KG1 (cell line): ENCODE measurements at regions not wholly inside any gene's neighbourhood (a gene's known extent, or its start where the extent isn't known, plus 50 kb on each side); places are given as distances from the start of the nearest gene placed in this dataset.
"Not testable (repeated sequence)": the region's sequence is repeated elsewhere in the genome, so short reads cannot be mapped to it uniquely, and the experiment has no call there.

Experiments
- DNase-seq: peaks from one replicate; lab custom pipeline; 2025; lab: John Stamatoyannopoulos, UW

GRCh38 chr6:103769431-103769830, 1090.3 kb downstream of the HACE1 start:
- no peak for DNase-seq

DNA sequence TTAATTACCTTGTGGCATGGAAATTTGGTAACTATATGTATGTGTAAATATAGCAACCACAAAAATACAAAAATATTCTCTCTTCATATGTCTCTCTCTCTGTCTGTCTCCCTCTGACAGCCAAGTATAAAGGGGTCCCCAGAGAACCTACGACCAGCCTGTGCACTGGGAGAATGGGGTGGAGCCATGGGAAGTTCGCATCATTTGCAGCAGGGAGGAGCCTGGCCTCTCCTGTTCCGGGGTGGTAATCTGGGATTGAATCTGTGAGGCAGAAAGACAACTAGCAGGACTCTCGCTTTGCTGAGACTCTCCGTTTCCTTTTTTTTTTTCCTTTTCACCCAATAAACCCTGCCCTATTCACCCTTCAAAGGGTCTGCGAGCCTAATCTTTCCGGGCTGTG, 1109.1 kb downstream of the HACE1 start:
- DNase-seq, result no peak

- no peak for DNase-seq
Observed at GRCh38 chr6:103734016-103734415, 1125.7 kb downstream of the HACE1 start.

DNA sequence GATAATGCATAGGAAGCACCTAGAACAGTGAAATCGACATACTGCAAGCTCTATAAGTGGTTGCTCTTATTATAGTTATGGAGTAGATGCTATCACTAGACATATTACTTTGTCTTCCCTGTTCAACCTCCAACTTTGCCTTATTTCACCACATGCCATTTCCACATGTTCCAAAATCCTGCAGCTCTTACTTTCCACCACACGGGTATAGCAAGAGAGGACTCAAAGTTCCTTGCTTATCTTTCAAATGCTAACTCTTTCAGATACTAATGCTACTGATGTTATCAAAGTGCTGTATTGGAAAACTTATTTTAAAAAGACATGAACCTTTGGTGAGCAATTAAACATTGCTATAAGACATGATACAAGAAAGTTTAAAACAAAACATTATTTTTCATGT, 1130.1 kb downstream of the HACE1 start:
- DNase-seq, result no peak

GRCh38 chr6:103723438-103724322, 1136.0 kb downstream of the HACE1 start:
- no peak for DNase-seq

DNA sequence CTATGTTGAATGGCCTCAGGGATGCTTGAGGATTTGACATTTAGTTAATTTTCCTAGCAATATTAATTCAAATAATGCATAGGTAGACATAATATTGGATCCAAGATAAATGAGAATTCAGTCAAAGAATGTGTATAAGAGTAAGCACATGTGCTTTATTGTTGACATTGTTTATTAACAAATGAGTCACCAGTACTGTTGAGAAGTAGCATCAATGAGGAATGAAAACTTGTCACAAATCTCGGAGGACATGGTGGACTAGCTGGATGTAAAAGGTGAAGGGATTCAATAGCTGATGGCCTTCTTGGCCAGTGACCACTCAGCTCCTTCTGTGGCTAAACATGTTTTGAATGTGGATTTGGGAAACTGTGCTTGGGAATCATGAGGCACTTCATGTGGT, 1137.0 kb downstream of the HACE1 start:
- no peak for DNase-seq

- no peak for DNase-seq
Observed at GRCh38 chr6:103721923-103722322, 1137.8 kb downstream of the HACE1 start.

GRCh38 chr6:103720393-103720792, 1139.3 kb downstream of the HACE1 start:
- DNase-seq, result no peak

- DNase-seq, result no peak
Observed at GRCh38 chr6:103719545-103719944, 1140.2 kb downstream of the HACE1 start.

GRCh38 chr6:103715269-103715668, 1144.5 kb downstream of the HACE1 start:
- DNase-seq, result no peak

- DNase-seq, result not testable (repeated sequence)
Observed at GRCh38 chr6:103709236-103709635, 1150.5 kb downstream of the HACE1 start.

DNA sequence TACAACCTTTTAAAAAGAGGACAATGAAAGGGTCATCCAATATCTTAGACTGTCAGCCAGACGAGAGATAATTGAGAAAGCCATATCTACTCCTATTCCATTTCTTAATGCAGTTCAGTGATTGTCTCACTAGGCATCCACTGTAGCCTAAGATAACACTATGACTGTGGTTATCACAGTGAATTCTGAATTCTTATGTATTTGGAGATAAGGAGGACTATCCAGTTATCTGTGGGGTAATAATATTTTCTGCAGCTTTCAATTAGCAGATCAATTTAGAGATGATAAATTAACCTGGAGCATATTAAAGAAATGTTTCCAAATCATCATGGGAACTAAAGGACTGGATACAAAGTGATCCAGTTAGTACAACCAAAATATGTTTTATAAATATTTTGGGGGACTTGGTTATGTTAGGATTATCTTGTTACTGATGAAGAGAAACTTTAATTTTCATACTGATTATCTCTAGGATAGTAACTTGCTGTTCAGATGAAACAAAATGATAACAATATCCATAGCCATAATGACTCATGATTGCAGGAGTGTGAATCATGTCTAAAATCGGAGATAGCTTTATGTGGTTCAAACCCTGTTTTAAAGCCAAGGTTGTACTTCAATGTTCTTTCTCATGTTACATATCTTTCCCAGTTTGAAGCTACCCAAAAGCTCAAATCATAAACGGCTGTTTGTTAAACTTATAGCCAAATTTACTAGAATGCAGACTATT, 1152.0 kb downstream of the HACE1 start:
- DNase-seq, result no peak

DNA sequence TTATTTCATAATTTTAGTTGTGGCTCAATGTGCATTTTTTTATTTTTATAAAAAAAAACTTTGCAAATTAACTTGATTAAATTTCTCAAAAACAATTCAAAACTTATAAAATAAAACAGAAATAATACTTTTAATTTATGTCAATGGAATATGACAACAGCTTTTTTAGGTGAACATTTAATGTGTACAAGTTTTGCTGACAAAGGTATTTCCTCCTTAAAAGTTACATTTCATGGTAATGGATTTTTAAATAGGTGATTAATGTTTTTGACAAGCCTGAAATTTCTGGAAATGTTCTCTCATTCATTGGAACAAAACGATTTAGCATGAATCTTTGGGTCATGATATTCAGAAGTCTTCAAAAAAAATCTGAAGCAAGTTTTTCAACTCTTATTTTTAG, 1160.0 kb downstream of the HACE1 start:
- DNase-seq, result no peak

GRCh38 chr6:103687430-103687829, 1172.3 kb downstream of the HACE1 start:
- no peak for DNase-seq

DNA sequence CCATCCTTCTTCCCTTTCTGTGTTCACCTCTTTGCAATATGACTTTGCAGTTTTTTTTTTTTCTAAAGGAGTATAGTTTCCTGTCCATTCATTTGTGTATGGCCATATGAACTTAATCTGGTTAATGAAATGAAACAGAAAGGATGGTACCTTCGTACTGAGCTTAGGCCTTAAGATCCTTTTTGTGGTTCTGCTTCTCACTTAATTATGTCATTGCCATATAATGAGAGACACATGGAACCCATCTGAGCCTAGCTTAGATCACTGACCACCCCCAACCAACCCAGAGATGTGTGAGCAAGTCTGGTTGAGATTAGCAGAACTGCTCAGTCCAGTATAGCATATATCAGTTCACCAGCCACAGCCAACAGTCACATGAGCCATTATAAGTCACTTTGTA, 1179.6 kb downstream of the HACE1 start:
- no peak for DNase-seq

DNA sequence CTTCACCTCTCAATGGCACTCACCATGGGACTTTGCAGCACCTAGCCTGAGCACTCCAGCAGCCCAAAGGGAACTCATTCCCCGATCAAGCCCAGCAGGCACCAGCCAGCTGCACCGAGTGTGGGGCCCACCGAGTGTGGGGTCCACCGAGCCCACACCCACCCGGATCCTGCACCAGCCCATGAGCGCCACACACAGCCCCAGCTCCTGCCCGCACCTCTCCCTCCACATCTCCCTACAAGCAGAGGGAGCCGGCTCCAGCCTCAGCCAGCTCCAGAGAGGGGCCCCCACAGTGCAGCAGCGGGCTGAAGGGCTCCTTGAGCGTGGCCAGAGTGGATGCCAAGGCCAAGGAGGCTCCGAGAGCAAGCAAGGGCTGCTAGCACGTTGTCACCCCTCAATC, 1182.4 kb downstream of the HACE1 start:
- no peak for DNase-seq

- DNase-seq, result no peak
Observed at GRCh38 chr6:103675807-103676406, 1183.8 kb downstream of the HACE1 start.

GRCh38 chr6:103674790-103675189, 1184.9 kb downstream of the HACE1 start:
- no peak for DNase-seq

- no peak for DNase-seq
Observed at GRCh38 chr6:103672169-103672568, 1187.5 kb downstream of the HACE1 start.

GRCh38 chr6:103629613-103630012, 1230.1 kb downstream of the HACE1 start:
- no peak for DNase-seq

DNA sequence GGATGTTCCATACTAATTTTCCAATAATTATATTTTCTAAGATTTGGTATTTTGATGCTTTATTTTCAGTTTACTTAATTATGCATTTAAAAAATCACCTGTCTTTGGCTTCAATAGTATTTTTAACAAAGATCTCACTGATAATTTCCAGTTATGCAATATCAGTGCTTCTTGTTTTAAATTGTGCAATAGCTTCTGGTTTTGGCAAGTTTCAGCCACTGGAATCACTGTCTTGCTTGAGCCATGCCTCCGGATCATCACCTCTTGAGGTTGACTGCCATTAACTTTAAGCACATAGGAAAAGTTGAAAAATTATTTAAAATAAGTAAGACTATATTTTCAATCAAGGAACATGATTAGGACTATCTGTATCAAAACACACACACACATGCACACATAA, 1242.1 kb downstream of the HACE1 start:
- DNase-seq, result no peak

- DNase-seq, result no peak
Observed at GRCh38 chr6:103587722-103588121, 1272.0 kb downstream of the HACE1 start.

- DNase-seq, result no peak
Observed at GRCh38 chr6:103578115-103578514, 1281.6 kb downstream of the HACE1 start.
